Endothelial cell of umbilical vein (primary cell): ENCODE measurements at regions not wholly inside any gene's neighbourhood (a gene's known extent, or its start where the extent isn't known, plus 50 kb on each side); places are given as distances from the start of the nearest gene placed in this dataset.

Experiments used
- BruUV-seq: library from RNA; stranded (reverse); fragments of 400-500 nt; replicated peaks from 2 replicates; lab custom pipeline; 2021; lab: Mats Ljungman, UMichigan
- CTCF ChIA-PET: fragments of 300-600, 350-600 bp; sonication (Branson Sonifier 250); formaldehyde crosslinking; loops from one replicate; lab custom pipeline; 2021; ENCODE audit warnings: antibody characterized with exemption, inconsistent platforms; lab: Charles Lee
- POLR2A ChIA-PET: fragments of 300-600, 350-600 bp; sonication (Branson Sonifier 250); formaldehyde crosslinking; loops from one replicate; lab custom pipeline; 2021; ENCODE audit warnings: antibody characterized with exemption, inconsistent platforms; lab: Charles Lee
- DNase-seq: peaks from one replicate; pipeline ENCODE4 v3.0.0-alpha.2; 2011; ENCODE audit warnings: low read depth, low spot score
- FAIRE-seq: peaks from 2 replicates; lab custom pipeline; 2011; peaks lifted over from hg19 to GRCh38; lab: Jason Lieb, UNC
- H2AFZ ChIP-seq: 2 replicates; pipeline ENCODE4 v1.6.0; 2012; ENCODE audit warnings: low read depth, low read length, control low read depth, inconsistent platforms
- H3K27ac ChIP-seq: 2 replicates; pipeline ENCODE4 v1.5.1; 2011; ENCODE audit warnings: low read depth, mild to moderate bottlenecking, control low read depth, low read length, moderate library complexity; ENCODE audit not compliant: insufficient read depth
- H3K27me3 ChIP-seq, 2 experiments: 2 replicates each; pipeline versions ENCODE4 v1.6.0 to v1.6.1; 2011; ENCODE audit warnings: low read length in 2 of 2, mixed read lengths in 1 of 2; ENCODE audit not compliant: control insufficient read depth in 2 of 2, insufficient read depth in 2 of 2
- H3K36me3 ChIP-seq, 2 experiments: 2 replicates in 1 of 2; 3 replicates in 1 of 2; pipeline ENCODE4 v1.5.1; 2011; ENCODE audit warnings: low read length in 2 of 2, mild to moderate bottlenecking in 1 of 2, moderate library complexity in 1 of 2; ENCODE audit not compliant: control insufficient read depth in 2 of 2, insufficient read depth in 2 of 2; ENCODE audit errors: extremely low read depth in 1 of 2
- H3K4me1 ChIP-seq: 3 replicates; pipeline ENCODE4 v1.5.1; 2011; ENCODE audit warnings: mild to moderate bottlenecking, low read length; ENCODE audit not compliant: control insufficient read depth, insufficient read depth; ENCODE audit errors: extremely low read depth
- H3K4me2 ChIP-seq: 2 replicates; pipeline ENCODE4 v1.6.1; 2011; ENCODE audit warnings: low read length, control low read depth, mixed read lengths; ENCODE audit not compliant: insufficient read depth
- H3K4me3 ChIP-seq, 3 experiments: fragments of 200-600 bp in 1 of 3; sonication (generic), shearing (Covaris generic) in 1 of 3; replicated peaks in 1 of 3; 2 replicates each; pipeline ENCODE4 v1.5.1; 2011 to 2016; ENCODE audit warnings: control low read depth in 3 of 3, low read length in 3 of 3, mild to moderate bottlenecking in 2 of 3, inconsistent platforms in 1 of 3, low read depth in 1 of 3, moderate library complexity in 1 of 3; ENCODE audit not compliant: insufficient read depth in 1 of 3
- H3K79me2 ChIP-seq: 2 replicates; pipeline ENCODE4 v1.6.0; 2012; ENCODE audit warnings: low read length, inconsistent platforms; ENCODE audit not compliant: control insufficient read depth, insufficient read depth
- H3K9ac ChIP-seq: replicated peaks from 2 replicates; pipeline ENCODE3; 2011; ENCODE audit warnings: low read length, control low read depth; ENCODE audit not compliant: insufficient read depth; ENCODE audit errors: extremely low read depth
- H3K9me1 ChIP-seq: replicated peaks from 3 replicates; pipeline ENCODE4 v1.6.0; 2011; ENCODE audit warnings: mild to moderate bottlenecking, low read length; ENCODE audit not compliant: control insufficient read depth, insufficient read depth; ENCODE audit errors: extremely low read depth
- H3K9me3 ChIP-seq: replicated peaks from 2 replicates; pipeline ENCODE4 v1.5.1; 2012; ENCODE audit warnings: low read length, inconsistent platforms; ENCODE audit not compliant: control insufficient read depth, insufficient read depth
- H4K20me1 ChIP-seq: replicated peaks from 2 replicates; pipeline ENCODE3; 2011; ENCODE audit warnings: mild to moderate bottlenecking, low read length; ENCODE audit not compliant: control insufficient read depth, insufficient read depth; ENCODE audit errors: extremely low read depth
- CTCF ChIP-seq, 2 donors: IDR thresholded peaks; 1 replicate in 1 of 2; 2 replicates in 1 of 2; pipeline ENCODE4 v1.5.1; 2011; ENCODE audit warnings: low read length in 2 of 2, mild to moderate bottlenecking in 2 of 2, moderate library complexity in 2 of 2, control low read depth in 1 of 2, inconsistent platforms in 1 of 2, low read depth in 1 of 2; ENCODE audit not compliant: insufficient read depth in 1 of 2; ENCODE audit errors: extremely low read depth in 1 of 2
- EZH2 ChIP-seq: IDR thresholded peaks from 2 replicates; pipeline ENCODE4 v1.6.1; 2012; ENCODE audit warnings: borderline replicate concordance, low read depth, mild to moderate bottlenecking, moderate library complexity, low read length, inconsistent platforms; ENCODE audit not compliant: severe bottlenecking
- FOS ChIP-seq: IDR thresholded peaks from 2 replicates; pipeline ENCODE4 v1.6.1; 2011; ENCODE audit warnings: mild to moderate bottlenecking, low read length, moderate library complexity, borderline replicate concordance; ENCODE audit not compliant: insufficient read depth
- GATA2 ChIP-seq: IDR thresholded peaks from 2 replicates; pipeline ENCODE4 v1.7.0; 2011; ENCODE audit warnings: low read depth, mild to moderate bottlenecking, moderate library complexity, mixed read lengths, low read length; ENCODE audit not compliant: insufficient read length, insufficient read depth
- JUN ChIP-seq: IDR thresholded peaks from 2 replicates; pipeline ENCODE4 v1.6.1; 2011; ENCODE audit warnings: borderline replicate concordance, low read depth; ENCODE audit not compliant: insufficient read length, insufficient read depth
- MYC ChIP-seq: IDR thresholded peaks from one replicate; pipeline ENCODE4 v1.6.1; 2011; ENCODE audit warnings: mild to moderate bottlenecking, low read depth, low read length
- POLR2A ChIP-seq: IDR thresholded peaks from 2 replicates; pipeline ENCODE4 v1.6.1; 2012; ENCODE audit warnings: low read depth, mild to moderate bottlenecking, control low read depth, low read length
- POLR2AphosphoS5 ChIP-seq: IDR thresholded peaks from 2 replicates; pipeline ENCODE4 v1.6.1; 2012; ENCODE audit warnings: low read depth, mild to moderate bottlenecking, control low read depth, low read length, moderate library complexity; ENCODE audit not compliant: insufficient read depth
- dilution Hi-C: fragments of 300-500 bp; cut with MboI; formaldehyde crosslinking; loops from one replicate; pipeline ENCODE4 v1.15.0; 2019; ENCODE audit warnings: low sequenced_read_pairs; ENCODE audit not compliant: extremely low pct_ligation_motif_present
- intact Hi-C: fragments of 100-400 bp; cut with micrococcal nuclease; formaldehyde crosslinking; loops from one replicate; pipeline ENCODE4 v1.10.0; 2022
- TF ChIP-seq, protein P1 (sequence below): IDR thresholded peaks from 2 replicates; pipeline ENCODE4 v1.6.1; 2011; ENCODE audit not compliant: insufficient read depth, insufficient read length

DNA sequence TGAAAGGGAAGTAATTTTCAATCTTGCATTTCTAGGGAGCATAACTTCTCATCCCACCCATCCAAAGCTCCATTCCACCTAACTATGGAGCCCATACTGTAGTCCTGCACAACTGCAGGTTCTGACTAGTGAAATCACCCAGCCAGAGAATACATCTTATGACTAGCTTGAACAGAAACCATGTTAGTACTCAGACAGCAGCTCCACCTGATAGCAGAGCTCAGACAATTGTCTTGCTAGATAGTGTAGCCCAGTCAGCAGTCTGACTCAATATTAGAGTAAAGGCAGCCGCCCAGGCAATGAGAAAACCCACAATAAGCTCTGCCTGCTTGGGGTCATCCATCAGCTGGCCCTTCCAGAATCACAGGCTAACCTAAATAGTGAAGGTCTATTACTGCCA, 544.7 kb upstream of the GBE1 start:
- dilution Hi-C loops = no loop called here

More for the DNA sequence above, 544.7 kb upstream of the GBE1 start:
- Histone ChIP-seq H4K20me1 (no peaks in the 10 kb centered on the region), H3K4me2 (no peak overlapping the region), H3K36me3 (no peaks in the 10 kb centered on the region), H3K27ac (no peak overlapping the region), H3K79me2 (no peaks in the 10 kb centered on the region), H3K9ac (no peak overlapping the region), H3K4me3 (no peak overlapping the region), H3K9me1 (no peaks in the 10 kb centered on the region), H3K9me3 (no peaks in the 10 kb centered on the region), H3K4me1 (no peaks in the 10 kb centered on the region), H3K27me3 (no peaks in the 10 kb centered on the region), H2AFZ (no peak overlapping the region)
- intact Hi-C loops = no loop called here
- FAIRE-seq (no peak), DNase-seq (no peak)
- CTCF ChIA-PET = no interaction called here
- no TSS peak for BruUV-seq
- TF ChIP-seq MYC (no peak), POLR2A (no peak), CTCF (IDR thresholded peaks at IDR 0.05; ENCODE audit: extremely low read depth in 1 of 2, insufficient read depth in 1 of 2, low read depth in 1 of 2, low read length in 2 of 2) (no peak), EZH2 (no peak), POLR2AphosphoS5 (no peak), JUN (no peak), GATA2 (no peak), FOS (no peak)
- TF ChIP-seq, protein P1, sequence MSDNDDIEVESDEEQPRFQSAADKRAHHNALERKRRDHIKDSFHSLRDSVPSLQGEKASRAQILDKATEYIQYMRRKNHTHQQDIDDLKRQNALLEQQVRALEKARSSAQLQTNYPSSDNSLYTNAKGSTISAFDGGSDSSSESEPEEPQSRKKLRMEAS = no peak
- POLR2A ChIA-PET = no interaction called here
